ENCODE measurements at regions not wholly inside any gene's neighbourhood (a gene's known extent, or its start where the extent isn't known, plus 50 kb on each side); places are given as distances from the start of the nearest gene placed in this dataset.
A peak's percentile ranks its signal among the peaks of the same experiment; 100 is the strongest.
"Not testable (repeated sequence)": the region's sequence is repeated elsewhere in the genome, so short reads cannot be mapped to it uniquely, and the experiment has no call there.

DNA sequence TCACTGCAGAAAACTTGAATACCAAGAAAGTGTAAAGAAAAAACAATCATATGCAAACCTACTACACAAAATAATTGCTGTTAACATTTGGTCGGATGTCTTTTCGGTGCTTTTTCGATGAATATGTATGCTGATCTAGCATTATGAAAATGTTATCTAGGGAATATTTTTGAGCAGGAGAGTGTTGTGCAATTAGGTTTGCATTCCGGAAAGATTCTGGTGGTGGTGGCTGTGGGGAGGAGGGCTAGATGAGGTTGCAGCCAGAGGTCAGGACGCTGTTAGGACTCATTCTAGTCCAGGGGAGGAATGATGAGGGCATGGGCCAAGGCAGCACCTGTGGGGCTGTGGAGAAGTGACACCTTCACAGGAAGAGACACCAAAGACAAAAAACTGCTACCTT, 258.0 kb upstream of the ASIC2 start:
- no peaks in the 10 kb centered on the region for H3K9me3 Mint-ChIP-seq
- peaks cover 12 to 38% of the 10 kb centered on the region in 2 donors for H3K27me3 Mint-ChIP-seq
- DNase-seq (ENCODE audit: low spot score) (no peak), ATAC-seq (no peak)
- H3K4me1 Mint-ChIP-seq (ENCODE audit: low read depth in 2 of 2): no peaks in the 10 kb centered on the region
- H3K4me3 Mint-ChIP-seq: no peak overlapping the region
- H3K27ac Mint-ChIP-seq: no peak overlapping the region
- H3K36me3 Mint-ChIP-seq: no peaks in the 10 kb centered on the region

DNA sequence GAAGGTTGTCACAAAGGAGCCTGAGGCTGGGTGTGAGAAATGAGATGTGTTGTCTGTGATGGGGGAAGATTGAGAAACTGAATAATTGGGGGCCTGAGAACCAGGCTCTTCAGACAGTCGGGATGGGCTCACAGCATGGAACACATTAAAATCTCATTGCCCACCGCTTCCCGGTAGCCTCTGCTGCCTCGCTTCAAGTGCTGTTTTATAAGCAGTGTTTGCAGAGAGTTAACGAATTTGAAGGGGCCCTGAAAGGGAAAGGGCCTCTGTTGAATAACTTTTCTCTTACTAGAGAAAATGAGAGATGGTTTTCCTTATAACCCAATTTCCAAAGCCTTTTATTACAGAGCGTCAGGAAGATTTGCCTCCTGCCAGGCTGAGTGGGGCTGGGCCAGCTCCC, 258.8 kb upstream of the ASIC2 start:
- H3K36me3 Mint-ChIP-seq: no peaks in the 10 kb centered on the region
- no peak overlapping the region for H3K4me3 Mint-ChIP-seq
- H3K27me3 Mint-ChIP-seq: peaks cover 10 to 36% of the 10 kb centered on the region in 2 donors
- no peak overlapping the region for H3K27ac Mint-ChIP-seq
- ATAC-seq (no peak), DNase-seq (ENCODE audit: low spot score) (no peak)
- H3K4me1 Mint-ChIP-seq (ENCODE audit: low read depth in 2 of 2): no peaks in the 10 kb centered on the region
- H3K9me3 Mint-ChIP-seq: no peaks in the 10 kb centered on the region

DNA sequence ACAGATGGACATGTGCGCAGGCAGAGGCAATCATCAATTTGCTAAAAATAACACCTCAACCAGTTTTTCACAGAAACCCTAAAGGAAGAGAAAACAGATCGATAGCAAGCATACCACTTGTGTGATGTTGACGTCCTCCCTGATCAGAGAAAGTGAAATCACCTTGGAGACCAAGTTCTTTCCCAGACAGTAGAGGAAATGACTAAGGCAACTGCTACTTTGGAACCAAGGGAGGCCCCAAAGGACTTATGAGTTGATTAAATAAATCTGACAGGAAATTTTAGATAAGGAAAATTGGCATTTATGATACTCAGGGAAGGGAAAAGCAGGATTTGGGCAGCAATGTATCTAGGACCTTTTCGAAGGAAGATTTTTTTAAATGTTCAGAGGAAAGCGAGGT, 267.1 kb upstream of the ASIC2 start:
- peaks cover 2% of the 10 kb centered on the region for H3K9me3 Mint-ChIP-seq
- H3K4me3 Mint-ChIP-seq: no peak overlapping the region
- ATAC-seq: no peak
- H3K27me3 Mint-ChIP-seq: peaks cover 5 to 17% of the 10 kb centered on the region in 2 donors
- no peaks in the 10 kb centered on the region for H3K36me3 Mint-ChIP-seq
- DNase-seq (ENCODE audit: low spot score): no peak
- no peak overlapping the region for H3K27ac Mint-ChIP-seq
- no peaks in the 10 kb centered on the region for H3K4me1 Mint-ChIP-seq (ENCODE audit: low read depth in 2 of 2)

DNA sequence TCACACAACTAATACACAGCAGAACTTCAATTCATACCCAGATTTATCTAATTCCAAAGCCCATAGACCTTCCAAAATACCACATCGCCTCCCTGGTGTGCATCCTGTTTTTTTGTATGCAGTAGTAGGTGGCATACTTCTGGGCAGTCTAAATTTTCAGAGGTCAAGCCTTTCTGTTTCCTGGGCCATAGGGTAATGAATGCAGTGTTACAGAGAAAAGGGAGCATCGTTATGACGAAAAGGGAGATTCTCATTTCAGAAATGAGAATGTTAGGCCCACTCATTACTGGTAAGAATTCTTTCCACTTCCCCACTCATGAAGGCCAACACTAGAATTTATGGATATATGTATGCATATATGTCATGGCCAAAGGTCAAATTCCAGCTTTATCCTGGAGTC, 267.8 kb upstream of the ASIC2 start:
- no peaks in the 10 kb centered on the region for H3K4me1 Mint-ChIP-seq (ENCODE audit: low read depth in 2 of 2)
- H3K27ac Mint-ChIP-seq: no peak overlapping the region
- peaks cover 5 to 22% of the 10 kb centered on the region in 2 donors for H3K27me3 Mint-ChIP-seq
- DNase-seq (ENCODE audit: low spot score) (no peak), ATAC-seq (no peak)
- no peaks in the 10 kb centered on the region for H3K36me3 Mint-ChIP-seq
- H3K4me3 Mint-ChIP-seq: no peak overlapping the region
- peaks cover 2% of the 10 kb centered on the region for H3K9me3 Mint-ChIP-seq

DNA sequence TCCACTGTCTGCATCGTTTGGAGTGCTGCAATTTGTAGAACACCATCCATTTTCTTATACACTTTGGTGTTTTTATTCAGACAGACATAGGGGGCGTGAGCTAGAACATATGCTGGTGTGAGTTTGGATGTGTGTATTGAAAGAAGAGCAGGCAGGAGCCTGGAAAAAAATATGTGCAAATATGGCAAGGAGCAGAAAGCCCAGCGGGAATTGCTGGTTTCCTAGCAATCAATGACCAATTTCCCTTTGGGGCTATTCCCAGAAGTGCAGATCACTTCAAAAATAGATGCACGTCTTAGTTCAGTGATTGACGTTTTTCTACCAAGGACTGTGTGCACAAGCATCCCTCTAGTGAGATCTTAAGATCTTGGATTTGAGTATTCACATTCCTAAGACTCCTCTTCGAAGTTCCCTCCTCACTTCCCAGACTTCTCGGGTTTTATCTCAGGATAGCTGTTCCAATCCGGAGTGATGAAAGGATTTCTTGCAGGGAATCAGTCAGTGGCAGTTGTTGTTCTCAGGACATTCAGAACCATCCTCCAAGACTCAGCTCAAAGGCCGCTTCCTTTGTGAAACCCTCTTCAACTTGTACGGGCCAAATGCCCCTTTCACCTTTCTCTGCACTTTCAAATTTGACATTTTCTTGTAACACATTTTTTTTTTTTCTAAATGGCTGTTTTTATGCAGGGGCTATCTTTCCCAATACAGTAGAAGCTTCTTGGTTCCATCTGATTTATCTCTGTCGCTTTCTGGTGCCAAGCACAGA, 268.7 kb upstream of the ASIC2 start:
- DNase-seq (ENCODE audit: low spot score): no peak
- no peak for ATAC-seq
- H3K4me1 Mint-ChIP-seq (ENCODE audit: low read depth in 2 of 2): no peaks in the 10 kb centered on the region
- H3K4me3 Mint-ChIP-seq: no peak overlapping the region
- no peak overlapping the region for H3K27ac Mint-ChIP-seq
- peaks cover 7 to 27% of the 10 kb centered on the region in 2 donors for H3K27me3 Mint-ChIP-seq
- no peaks in the 10 kb centered on the region for H3K36me3 Mint-ChIP-seq
- peaks cover 2% of the 10 kb centered on the region for H3K9me3 Mint-ChIP-seq

DNA sequence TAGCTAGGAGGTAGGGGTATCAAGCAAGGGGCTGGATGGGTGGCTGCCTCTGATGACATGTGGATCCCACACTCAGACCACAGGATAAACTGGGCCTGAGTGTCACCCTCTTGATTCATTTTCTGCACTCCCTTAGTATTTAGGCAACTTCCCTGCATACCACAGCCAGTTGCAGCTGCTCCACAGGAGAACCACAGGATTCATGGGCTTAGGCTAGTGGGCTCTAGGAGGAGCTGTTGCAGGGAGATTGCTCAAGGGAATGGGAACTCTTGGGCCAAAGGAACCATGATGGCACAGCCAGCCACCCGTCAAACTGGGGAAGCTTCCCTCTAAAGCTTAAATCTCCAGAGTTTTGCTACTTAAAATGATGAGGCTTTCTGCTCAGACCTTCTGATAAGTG, 269.7 kb upstream of the ASIC2 start:
- Mint-ChIP-seq H3K36me3 (no peaks in the 10 kb centered on the region), H3K27me3 (peaks cover 10 to 28% of the 10 kb centered on the region in 2 donors), H3K4me1 (ENCODE audit: low read depth in 2 of 2) (no peaks in the 10 kb centered on the region), H3K9me3 (peaks cover 2% of the 10 kb centered on the region), H3K27ac (no peak overlapping the region), H3K4me3 (no peak overlapping the region)
- DNase-seq (ENCODE audit: low spot score) (no peak), ATAC-seq (peak in 1 of 2 donors; percentile 11)

DNA sequence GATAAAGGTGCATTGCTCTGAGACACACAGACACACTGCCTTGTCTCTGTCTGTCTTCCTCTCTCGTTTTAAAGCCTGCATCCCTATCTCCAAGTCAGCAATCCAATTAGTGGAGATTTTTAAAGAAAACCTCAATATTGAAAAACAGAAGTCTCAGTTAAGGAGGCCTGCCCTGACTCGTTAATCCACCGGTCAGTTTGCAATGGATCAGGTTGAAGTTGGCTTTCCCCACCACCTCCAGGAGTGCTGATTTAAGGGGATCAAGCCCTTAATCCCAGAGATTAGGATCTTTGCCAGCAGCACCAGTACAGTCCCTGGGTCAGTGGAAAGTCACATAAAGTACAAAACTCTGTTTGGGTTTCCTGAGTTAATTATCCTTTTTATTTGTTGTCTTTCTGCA, 271.1 kb upstream of the ASIC2 start:
- peaks cover 10 to 36% of the 10 kb centered on the region in 2 donors for H3K27me3 Mint-ChIP-seq
- H3K9me3 Mint-ChIP-seq: peaks cover under 1% of the 10 kb centered on the region
- H3K27ac Mint-ChIP-seq: no peak overlapping the region
- no peaks in the 10 kb centered on the region for H3K4me1 Mint-ChIP-seq (ENCODE audit: low read depth in 2 of 2)
- no peak overlapping the region for H3K4me3 Mint-ChIP-seq
- no peaks in the 10 kb centered on the region for H3K36me3 Mint-ChIP-seq
- DNase-seq (ENCODE audit: low spot score): no peak
- no peak for ATAC-seq

- Mint-ChIP-seq H3K27me3 (peaks cover 17 to 51% of the 10 kb centered on the region in 2 donors), H3K9me3 (no peaks in the 10 kb centered on the region), H3K36me3 (no peaks in the 10 kb centered on the region), H3K4me1 (ENCODE audit: low read depth in 2 of 2) (no peaks in the 10 kb centered on the region), H3K27ac (no peak overlapping the region), H3K4me3 (no peak overlapping the region)
- ATAC-seq (no peak), DNase-seq (ENCODE audit: low spot score) (no peak)
Measured at GRCh38 chr17:33567223-33567622, 274.1 kb upstream of the ASIC2 start.

DNA sequence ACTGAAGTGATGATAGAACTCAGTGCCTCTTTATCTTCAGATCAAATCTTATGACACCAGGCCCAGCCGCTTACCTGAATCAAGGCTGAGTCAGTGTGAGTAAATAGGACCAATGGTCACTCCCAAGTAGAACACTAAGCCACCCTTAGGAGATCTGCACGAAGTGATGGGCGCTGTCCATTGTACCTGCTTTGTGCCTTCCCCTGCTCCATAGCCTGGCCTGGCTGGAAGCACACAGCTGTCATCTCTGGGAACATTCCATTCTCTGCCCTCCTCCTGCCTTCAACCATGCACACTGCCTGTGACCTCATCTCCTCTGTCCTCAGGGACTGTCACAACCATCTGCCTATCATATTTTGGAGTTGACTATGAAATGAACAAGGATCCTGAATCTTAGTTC, 279.5 kb upstream of the ASIC2 start:
- ATAC-seq (no peak), DNase-seq (ENCODE audit: low spot score) (no peak)
- Mint-ChIP-seq H3K9me3 (no peaks in the 10 kb centered on the region), H3K4me3 (no peak overlapping the region), H3K36me3 (no peaks in the 10 kb centered on the region), H3K27me3 (peaks cover 23 to 57% of the 10 kb centered on the region in 2 donors), H3K4me1 (ENCODE audit: low read depth in 2 of 2) (no peaks in the 10 kb centered on the region), H3K27ac (no peak overlapping the region)

GRCh38 chr17:33574942-33575445, 281.9 kb upstream of the ASIC2 start:
- DNase-seq (ENCODE audit: low spot score) (no peak), ATAC-seq (no peak)

GRCh38 chr17:33579740-33580139, 286.6 kb upstream of the ASIC2 start:
- DNase-seq (ENCODE audit: low spot score); H3K4me1 Mint-ChIP-seq (ENCODE audit: low read depth in 2 of 2); H3K9me3 Mint-ChIP-seq; H3K27ac Mint-ChIP-seq; H3K4me3 Mint-ChIP-seq; ATAC-seq; H3K36me3 Mint-ChIP-seq: not testable (repeated sequence)
- H3K27me3 Mint-ChIP-seq: peaks cover 17 to 24% of the 10 kb centered on the region in 2 donors

More at GRCh38 chr17:33574942-33575445, 281.9 kb upstream of the ASIC2 start:
- Mint-ChIP-seq H3K4me3 (no peak overlapping the region), H3K27ac (no peak overlapping the region), H3K36me3 (no peaks in the 10 kb centered on the region), H3K4me1 (ENCODE audit: low read depth in 2 of 2) (no peaks in the 10 kb centered on the region), H3K9me3 (peaks cover 1% of the 10 kb centered on the region), H3K27me3 (peaks cover 26 to 51% of the 10 kb centered on the region in 2 donors)

DNA sequence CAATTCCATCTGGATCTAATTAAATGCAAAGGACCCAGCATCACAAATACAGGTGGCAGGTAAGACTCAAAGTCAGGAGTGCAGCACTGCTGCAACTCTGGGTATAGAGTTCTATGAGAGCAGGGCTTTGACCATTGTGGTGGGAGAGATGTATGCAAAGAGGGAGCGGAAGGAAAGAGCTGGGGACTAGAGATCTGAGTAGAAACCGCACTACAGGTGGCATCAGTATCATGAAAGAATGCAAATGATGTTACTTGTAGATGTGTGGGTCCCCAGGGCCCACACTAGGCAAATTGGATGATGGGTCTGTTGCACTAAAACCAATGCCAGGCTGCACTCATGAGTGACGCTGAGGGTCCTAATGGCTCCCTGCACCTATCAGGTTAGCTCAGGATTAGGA, 287.1 kb upstream of the ASIC2 start:
- peaks cover 4% of the 10 kb centered on the region for H3K9me3 Mint-ChIP-seq
- H3K36me3 Mint-ChIP-seq: no peaks in the 10 kb centered on the region
- ATAC-seq (no peak), DNase-seq (ENCODE audit: low spot score) (no peak)
- no peaks in the 10 kb centered on the region for H3K4me1 Mint-ChIP-seq (ENCODE audit: low read depth in 2 of 2)
- H3K4me3 Mint-ChIP-seq: no peak overlapping the region
- H3K27me3 Mint-ChIP-seq: peaks cover 17 to 26% of the 10 kb centered on the region in 2 donors
- H3K27ac Mint-ChIP-seq: no peak overlapping the region

- Mint-ChIP-seq H3K27me3 (peaks cover 17 to 29% of the 10 kb centered on the region in 2 donors), H3K27ac (no peak overlapping the region), H3K4me1 (ENCODE audit: low read depth in 2 of 2) (no peaks in the 10 kb centered on the region), H3K9me3 (peaks cover 4% of the 10 kb centered on the region), H3K36me3 (no peaks in the 10 kb centered on the region), H3K4me3 (no peak overlapping the region)
- ATAC-seq (no peak), DNase-seq (ENCODE audit: low spot score) (no peak)
Measured at GRCh38 chr17:33582661-33583060, 289.6 kb upstream of the ASIC2 start.

DNA sequence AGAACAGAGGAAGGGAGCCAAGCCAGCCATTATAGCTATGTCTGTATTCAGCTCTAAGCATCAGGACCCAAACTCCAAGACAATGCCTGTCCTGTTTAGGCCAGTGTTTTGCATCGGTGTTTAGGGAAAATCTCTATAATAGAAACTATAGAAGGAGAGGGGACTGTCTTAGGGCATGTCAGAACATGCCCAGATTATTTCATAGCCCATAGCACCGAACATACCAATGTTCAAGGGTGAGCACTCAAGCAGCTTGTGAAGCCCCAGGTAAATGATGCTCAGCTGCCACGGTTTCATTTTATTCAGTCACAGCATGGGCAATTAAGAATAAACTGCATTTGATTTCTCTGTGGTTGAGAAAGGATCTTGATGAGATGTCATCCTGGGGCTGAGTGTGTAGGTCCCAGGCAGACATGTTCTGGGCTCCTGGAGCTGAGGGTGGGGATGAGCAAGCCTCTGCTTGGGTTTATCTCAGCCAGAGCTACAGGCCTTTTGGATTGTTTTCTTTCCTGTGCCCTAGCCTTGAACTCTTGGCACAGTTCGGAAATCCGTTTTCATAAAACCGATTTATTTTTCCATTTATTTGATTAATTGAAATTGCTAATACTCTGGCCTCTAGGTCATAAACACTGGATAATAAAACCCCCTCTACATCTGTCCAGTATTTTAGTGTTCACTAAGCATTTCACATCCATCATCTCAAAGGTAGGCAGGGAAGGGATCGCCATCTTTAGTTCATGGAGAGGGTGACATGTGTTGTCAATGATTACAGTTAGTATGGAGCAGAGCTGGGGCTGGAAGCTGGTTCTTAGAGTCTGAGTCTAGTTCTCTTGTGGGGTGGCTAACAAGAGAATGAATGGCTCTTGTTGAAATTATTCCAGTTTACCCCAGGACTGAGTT, 290.7 kb upstream of the ASIC2 start:
- Mint-ChIP-seq H3K27me3 (peaks cover 19 to 30% of the 10 kb centered on the region in 2 donors), H3K9me3 (peaks cover 4% of the 10 kb centered on the region), H3K27ac (no peak overlapping the region), H3K4me3 (no peak overlapping the region), H3K36me3 (no peaks in the 10 kb centered on the region), H3K4me1 (ENCODE audit: low read depth in 2 of 2) (no peaks in the 10 kb centered on the region)
- ATAC-seq (no peak), DNase-seq (ENCODE audit: low spot score) (no peak)
